Endothelial cell of umbilical vein (primary cell): ENCODE measurements at regions not wholly inside any gene's neighbourhood (a gene's known extent, or its start where the extent isn't known, plus 50 kb on each side); places are given as distances from the start of the nearest gene placed in this dataset.

Source experiments
- EZH2 ChIP-seq: IDR thresholded peaks from 2 replicates; pipeline ENCODE4 v1.6.1; 2012; ENCODE audit warnings: borderline replicate concordance, low read depth, mild to moderate bottlenecking, moderate library complexity, low read length, inconsistent platforms; ENCODE audit not compliant: severe bottlenecking
- POLR2A ChIP-seq: IDR thresholded peaks from 2 replicates; pipeline ENCODE4 v1.6.1; 2012; ENCODE audit warnings: low read depth, mild to moderate bottlenecking, control low read depth, low read length
- TF ChIP-seq, protein P1 (sequence below), 2 donors: IDR thresholded peaks; 1 replicate in 1 of 2; 2 replicates in 1 of 2; pipeline ENCODE4 v1.5.1; 2011; ENCODE audit warnings: low read length in 2 of 2, mild to moderate bottlenecking in 2 of 2, moderate library complexity in 2 of 2, control low read depth in 1 of 2, inconsistent platforms in 1 of 2, low read depth in 1 of 2; ENCODE audit not compliant: insufficient read depth in 1 of 2; ENCODE audit errors: extremely low read depth in 1 of 2

DNA sequence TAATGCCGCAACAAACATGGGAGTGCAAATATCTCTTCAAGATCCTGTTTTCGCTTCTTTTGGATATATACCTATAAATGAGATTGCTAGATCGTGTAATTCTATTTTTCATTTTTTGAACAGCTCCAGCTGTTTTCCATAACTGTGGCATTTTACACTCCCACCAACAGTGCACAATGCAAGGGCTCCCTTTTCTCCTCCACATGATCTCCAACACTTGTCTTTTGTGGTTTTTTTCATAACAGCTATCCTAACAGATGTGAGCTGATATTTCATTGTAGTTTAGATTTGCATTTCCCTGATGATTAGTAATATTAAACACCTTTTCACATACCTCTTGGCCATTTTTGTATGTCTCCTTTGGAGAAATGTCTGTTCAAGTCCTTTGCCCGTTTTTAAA is 58.6 kb upstream of the TJP1 start:
- TF ChIP-seq, protein P1, sequence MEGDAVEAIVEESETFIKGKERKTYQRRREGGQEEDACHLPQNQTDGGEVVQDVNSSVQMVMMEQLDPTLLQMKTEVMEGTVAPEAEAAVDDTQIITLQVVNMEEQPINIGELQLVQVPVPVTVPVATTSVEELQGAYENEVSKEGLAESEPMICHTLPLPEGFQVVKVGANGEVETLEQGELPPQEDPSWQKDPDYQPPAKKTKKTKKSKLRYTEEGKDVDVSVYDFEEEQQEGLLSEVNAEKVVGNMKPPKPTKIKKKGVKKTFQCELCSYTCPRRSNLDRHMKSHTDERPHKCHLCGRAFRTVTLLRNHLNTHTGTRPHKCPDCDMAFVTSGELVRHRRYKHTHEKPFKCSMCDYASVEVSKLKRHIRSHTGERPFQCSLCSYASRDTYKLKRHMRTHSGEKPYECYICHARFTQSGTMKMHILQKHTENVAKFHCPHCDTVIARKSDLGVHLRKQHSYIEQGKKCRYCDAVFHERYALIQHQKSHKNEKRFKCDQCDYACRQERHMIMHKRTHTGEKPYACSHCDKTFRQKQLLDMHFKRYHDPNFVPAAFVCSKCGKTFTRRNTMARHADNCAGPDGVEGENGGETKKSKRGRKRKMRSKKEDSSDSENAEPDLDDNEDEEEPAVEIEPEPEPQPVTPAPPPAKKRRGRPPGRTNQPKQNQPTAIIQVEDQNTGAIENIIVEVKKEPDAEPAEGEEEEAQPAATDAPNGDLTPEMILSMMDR (IDR thresholded peaks at IDR 0.05; ENCODE audit: extremely low read depth in 1 of 2, insufficient read depth in 1 of 2, low read depth in 1 of 2, low read length in 2 of 2), result no peak
- TF ChIP-seq POLR2A, result no peak
- TF ChIP-seq EZH2, result no peak
